ENCODE measurements at regions not wholly inside any gene's neighbourhood (a gene's known extent, or its start where the extent isn't known, plus 50 kb on each side); places are given as distances from the start of the nearest gene placed in this dataset.

DNA sequence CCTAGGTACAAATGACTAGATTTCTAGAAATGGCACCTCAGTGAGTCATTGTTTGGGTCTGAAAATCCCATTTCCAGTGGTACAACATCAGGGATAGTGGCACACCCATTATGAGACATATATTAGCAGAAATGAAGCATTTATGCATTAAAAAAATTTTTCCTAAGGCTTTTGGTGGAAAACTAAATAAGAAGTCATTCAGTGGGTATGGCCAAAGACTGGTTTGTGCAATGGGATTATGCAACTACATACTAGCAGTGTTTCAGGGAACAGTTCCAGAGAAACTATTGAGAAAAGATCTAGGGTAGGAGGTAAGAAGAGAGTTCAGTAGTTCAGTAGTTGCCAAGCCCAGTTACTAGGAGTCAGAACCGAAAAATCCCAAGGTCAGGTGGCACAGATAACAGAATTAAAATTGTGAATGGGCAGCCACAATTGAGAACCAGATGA is 106.5 kb upstream of the HAPLN1 start:
- TF ChIP-seq, protein P1, sequence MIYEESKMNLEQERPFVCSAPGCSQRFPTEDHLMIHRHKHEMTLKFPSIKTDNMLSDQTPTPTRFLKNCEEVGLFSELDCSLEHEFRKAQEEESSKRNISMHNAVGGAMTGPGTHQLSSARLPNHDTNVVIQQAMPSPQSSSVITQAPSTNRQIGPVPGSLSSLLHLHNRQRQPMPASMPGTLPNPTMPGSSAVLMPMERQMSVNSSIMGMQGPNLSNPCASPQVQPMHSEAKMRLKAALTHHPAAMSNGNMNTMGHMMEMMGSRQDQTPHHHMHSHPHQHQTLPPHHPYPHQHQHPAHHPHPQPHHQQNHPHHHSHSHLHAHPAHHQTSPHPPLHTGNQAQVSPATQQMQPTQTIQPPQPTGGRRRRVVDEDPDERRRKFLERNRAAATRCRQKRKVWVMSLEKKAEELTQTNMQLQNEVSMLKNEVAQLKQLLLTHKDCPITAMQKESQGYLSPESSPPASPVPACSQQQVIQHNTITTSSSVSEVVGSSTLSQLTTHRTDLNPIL (CRISPR knock-in tag; IDR thresholded peaks at IDR 0.05; ENCODE audit: low read depth) = no peak
- TF ChIP-seq TOX (CRISPR knock-in tag; IDR thresholded peaks at IDR 0.05; ENCODE audit: borderline replicate concordance) (no peak), ZFP30 (CRISPR knock-in tag; IDR thresholded peaks at IDR 0.05) (no peak), ESRRG (CRISPR knock-in tag; IDR thresholded peaks at IDR 0.05) (no peak), SNAI2 (CRISPR knock-in tag; IDR thresholded peaks at IDR 0.05) (no peak), OSR1 (CRISPR knock-in tag; IDR thresholded peaks at IDR 0.05) (no peak), PPARA (CRISPR knock-in tag; IDR thresholded peaks at IDR 0.05; ENCODE audit: borderline replicate concordance) (no peak), ZNF70 (CRISPR knock-in tag; IDR thresholded peaks at IDR 0.05) (no peak), ZFP3 (CRISPR knock-in tag; IDR thresholded peaks at IDR 0.05) (no peak), ZNF565 (CRISPR knock-in tag; conservative IDR thresholded peaks at IDR 0.05; ENCODE audit: low read depth) (no peak), BACH2 (CRISPR knock-in tag; IDR thresholded peaks at IDR 0.05; ENCODE audit: borderline replicate concordance) (no peak)
- TF ChIP-seq, protein P2, sequence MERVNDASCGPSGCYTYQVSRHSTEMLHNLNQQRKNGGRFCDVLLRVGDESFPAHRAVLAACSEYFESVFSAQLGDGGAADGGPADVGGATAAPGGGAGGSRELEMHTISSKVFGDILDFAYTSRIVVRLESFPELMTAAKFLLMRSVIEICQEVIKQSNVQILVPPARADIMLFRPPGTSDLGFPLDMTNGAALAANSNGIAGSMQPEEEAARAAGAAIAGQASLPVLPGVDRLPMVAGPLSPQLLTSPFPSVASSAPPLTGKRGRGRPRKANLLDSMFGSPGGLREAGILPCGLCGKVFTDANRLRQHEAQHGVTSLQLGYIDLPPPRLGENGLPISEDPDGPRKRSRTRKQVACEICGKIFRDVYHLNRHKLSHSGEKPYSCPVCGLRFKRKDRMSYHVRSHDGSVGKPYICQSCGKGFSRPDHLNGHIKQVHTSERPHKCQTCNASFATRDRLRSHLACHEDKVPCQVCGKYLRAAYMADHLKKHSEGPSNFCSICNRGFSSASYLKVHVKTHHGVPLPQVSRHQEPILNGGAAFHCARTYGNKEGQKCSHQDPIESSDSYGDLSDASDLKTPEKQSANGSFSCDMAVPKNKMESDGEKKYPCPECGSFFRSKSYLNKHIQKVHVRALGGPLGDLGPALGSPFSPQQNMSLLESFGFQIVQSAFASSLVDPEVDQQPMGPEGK (CRISPR knock-in tag; IDR thresholded peaks at IDR 0.05; ENCODE audit: borderline replicate concordance) = no peak
- no peak for ATAC-seq

DNA sequence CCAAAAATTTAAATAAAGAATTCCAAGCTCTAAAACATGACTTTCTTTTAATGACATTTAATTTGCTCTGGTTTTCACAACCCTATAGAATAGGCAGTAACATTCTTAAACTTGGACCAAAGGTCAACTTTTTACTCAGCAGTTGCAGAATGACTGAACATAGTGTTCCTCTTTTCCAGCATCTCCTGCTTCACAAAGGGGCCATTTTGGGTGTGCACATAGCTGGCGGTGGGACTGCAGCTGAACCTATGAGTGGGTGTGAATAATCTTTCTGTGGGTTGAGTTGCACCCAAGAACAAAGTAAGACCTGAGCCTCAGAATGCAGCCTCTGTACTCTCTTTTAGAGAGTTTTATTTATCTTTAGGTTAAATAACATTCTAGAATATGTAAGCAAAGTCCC is 96.9 kb upstream of the HAPLN1 start:
- ATAC-seq = no peak
- TF ChIP-seq ISL1 (CRISPR knock-in tag; IDR thresholded peaks at IDR 0.05) (no peak), TOX (CRISPR knock-in tag; IDR thresholded peaks at IDR 0.05; ENCODE audit: borderline replicate concordance) (no peak), GLIS3 (CRISPR knock-in tag; IDR thresholded peaks at IDR 0.05) (no peak), ZFP3 (CRISPR knock-in tag; IDR thresholded peaks at IDR 0.05) (no peak), CSDC2 (CRISPR knock-in tag; IDR thresholded peaks at IDR 0.05) (no peak), TCF4 (CRISPR knock-in tag; IDR thresholded peaks at IDR 0.05; ENCODE audit: borderline replicate concordance) (no peak), RARB (CRISPR knock-in tag; IDR thresholded peaks at IDR 0.05) (no peak), OSR1 (CRISPR knock-in tag; IDR thresholded peaks at IDR 0.05) (no peak), BACH2 (CRISPR knock-in tag; IDR thresholded peaks at IDR 0.05; ENCODE audit: borderline replicate concordance) (no peak), ZFP30 (CRISPR knock-in tag; IDR thresholded peaks at IDR 0.05) (no peak), ZNF565 (CRISPR knock-in tag; conservative IDR thresholded peaks at IDR 0.05; ENCODE audit: low read depth) (no peak), PPARA (CRISPR knock-in tag; IDR thresholded peaks at IDR 0.05; ENCODE audit: borderline replicate concordance) (no peak)
- TF ChIP-seq, protein P3, sequence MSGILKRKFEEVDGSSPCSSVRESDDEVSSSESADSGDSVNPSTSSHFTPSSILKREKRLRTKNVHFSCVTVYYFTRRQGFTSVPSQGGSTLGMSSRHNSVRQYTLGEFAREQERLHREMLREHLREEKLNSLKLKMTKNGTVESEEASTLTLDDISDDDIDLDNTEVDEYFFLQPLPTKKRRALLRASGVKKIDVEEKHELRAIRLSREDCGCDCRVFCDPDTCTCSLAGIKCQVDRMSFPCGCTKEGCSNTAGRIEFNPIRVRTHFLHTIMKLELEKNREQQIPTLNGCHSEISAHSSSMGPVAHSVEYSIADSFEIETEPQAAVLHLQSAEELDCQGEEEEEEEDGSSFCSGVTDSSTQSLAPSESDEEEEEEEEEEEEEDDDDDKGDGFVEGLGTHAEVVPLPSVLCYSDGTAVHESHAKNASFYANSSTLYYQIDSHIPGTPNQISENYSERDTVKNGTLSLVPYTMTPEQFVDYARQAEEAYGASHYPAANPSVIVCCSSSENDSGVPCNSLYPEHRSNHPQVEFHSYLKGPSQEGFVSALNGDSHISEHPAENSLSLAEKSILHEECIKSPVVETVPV (CRISPR knock-in tag; IDR thresholded peaks at IDR 0.05) = no peak
- TF ChIP-seq, protein P4, sequence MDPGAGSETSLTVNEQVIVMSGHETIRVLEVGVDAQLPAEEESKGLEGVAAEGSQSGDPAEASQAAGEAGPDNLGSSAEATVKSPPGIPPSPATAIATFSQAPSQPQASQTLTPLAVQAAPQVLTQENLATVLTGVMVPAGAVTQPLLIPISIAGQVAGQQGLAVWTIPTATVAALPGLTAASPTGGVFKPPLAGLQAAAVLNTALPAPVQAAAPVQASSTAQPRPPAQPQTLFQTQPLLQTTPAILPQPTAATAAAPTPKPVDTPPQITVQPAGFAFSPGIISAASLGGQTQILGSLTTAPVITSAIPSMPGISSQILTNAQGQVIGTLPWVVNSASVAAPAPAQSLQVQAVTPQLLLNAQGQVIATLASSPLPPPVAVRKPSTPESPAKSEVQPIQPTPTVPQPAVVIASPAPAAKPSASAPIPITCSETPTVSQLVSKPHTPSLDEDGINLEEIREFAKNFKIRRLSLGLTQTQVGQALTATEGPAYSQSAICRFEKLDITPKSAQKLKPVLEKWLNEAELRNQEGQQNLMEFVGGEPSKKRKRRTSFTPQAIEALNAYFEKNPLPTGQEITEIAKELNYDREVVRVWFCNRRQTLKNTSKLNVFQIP (CRISPR knock-in tag; IDR thresholded peaks at IDR 0.05; ENCODE audit: borderline replicate concordance, low read depth) = no peak
- TF ChIP-seq, protein P1 (CRISPR knock-in tag; IDR thresholded peaks at IDR 0.05; ENCODE audit: low read depth) = no peak
- TF ChIP-seq, protein P2 (CRISPR knock-in tag; IDR thresholded peaks at IDR 0.05; ENCODE audit: borderline replicate concordance) = no peak
- TF ChIP-seq, protein P5, sequence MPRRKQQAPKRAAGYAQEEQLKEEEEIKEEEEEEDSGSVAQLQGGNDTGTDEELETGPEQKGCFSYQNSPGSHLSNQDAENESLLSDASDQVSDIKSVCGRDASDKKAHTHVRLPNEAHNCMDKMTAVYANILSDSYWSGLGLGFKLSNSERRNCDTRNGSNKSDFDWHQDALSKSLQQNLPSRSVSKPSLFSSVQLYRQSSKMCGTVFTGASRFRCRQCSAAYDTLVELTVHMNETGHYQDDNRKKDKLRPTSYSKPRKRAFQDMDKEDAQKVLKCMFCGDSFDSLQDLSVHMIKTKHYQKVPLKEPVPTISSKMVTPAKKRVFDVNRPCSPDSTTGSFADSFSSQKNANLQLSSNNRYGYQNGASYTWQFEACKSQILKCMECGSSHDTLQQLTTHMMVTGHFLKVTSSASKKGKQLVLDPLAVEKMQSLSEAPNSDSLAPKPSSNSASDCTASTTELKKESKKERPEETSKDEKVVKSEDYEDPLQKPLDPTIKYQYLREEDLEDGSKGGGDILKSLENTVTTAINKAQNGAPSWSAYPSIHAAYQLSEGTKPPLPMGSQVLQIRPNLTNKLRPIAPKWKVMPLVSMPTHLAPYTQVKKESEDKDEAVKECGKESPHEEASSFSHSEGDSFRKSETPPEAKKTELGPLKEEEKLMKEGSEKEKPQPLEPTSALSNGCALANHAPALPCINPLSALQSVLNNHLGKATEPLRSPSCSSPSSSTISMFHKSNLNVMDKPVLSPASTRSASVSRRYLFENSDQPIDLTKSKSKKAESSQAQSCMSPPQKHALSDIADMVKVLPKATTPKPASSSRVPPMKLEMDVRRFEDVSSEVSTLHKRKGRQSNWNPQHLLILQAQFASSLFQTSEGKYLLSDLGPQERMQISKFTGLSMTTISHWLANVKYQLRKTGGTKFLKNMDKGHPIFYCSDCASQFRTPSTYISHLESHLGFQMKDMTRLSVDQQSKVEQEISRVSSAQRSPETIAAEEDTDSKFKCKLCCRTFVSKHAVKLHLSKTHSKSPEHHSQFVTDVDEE (CRISPR knock-in tag; IDR thresholded peaks at IDR 0.05) = no peak
